ENCODE measurements at regions not wholly inside any gene's neighbourhood (a gene's known extent, or its start where the extent isn't known, plus 50 kb on each side); places are given as distances from the start of the nearest gene placed in this dataset.
A peak's percentile ranks its signal among the peaks of the same experiment; 100 is the strongest.

DNA sequence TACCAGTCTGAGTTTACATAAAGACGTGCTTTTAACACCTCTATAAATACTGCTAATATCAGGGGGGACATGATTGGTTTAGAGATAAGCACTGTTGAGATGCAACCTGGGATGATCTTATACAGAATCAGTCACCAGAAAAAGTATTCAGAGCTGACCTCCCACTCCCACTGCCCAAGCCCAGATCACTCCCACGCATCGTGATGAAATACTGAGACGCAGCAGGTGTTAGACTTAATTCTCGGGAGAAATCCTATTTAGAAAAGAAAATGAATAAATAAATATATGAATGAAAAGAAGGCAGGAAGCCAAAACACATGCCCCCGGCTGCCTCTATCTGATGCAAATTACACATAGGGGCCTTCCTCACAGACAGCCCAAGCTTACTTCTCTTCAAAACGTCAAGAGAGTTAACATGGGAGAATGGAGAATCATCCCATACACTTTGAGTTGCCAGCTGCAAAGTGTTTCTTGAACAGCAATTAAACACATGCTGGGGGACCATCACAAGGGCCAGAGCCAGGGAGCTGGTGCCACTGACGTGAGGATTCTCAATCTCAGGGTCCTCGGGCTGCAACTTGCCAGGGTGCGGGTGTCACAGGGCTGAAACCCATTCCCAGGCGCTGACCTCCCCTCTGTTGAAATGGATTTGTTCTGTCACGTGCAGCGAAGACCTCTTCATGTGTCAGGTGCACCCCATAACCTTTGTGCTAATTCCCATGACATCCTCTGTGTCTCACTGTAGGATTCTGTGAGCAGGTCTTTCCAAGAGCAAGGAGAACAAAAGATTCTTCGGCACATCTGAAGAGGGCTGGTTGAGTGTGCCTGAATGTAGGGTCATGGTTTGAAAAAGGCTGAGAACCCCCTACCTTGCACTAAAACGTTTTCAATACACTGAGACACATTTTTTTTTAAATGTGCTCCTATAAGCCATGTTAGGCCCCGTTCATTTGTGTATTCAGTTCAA, 764.2 kb upstream of the ARRDC4 start:
- no peak for ATAC-seq
- Mint-ChIP-seq H3K9me3 (no peaks in the 10 kb centered on the region), H3K4me3 (no peak overlapping the region), H3K27ac (no peak overlapping the region), H3K27me3 (no peaks in the 10 kb centered on the region), H3K4me1 (no peaks in the 10 kb centered on the region)
- DNase-seq = no peak

DNA sequence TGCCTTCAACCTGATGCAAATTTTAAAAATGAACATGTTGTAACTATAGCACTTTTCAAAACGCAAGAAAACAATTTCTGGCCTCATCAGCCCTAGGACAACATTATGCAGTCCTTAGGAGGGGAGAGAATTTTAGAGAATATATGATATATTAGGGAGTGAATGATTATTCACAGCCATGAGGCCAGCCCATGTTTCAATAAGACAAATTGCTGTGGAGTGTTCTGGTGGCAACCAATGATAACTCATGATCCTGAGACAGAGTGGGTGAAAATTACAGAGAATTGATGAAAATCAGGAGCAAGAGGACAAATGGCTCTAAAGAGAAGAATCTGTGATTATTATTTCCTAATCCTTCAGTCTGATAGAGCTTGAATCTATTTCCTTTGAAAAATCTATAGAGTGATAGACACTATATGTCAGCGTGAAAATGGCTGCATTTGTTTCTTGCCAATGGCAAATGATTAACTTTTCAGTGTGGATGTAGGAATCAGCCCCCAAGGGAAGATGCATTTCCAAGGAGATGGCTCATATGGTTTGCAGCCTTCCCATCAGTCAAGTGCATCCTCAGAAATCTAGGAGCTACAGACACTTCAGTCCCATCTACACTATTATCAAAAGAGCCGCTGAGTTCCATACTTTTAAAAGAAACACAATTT, 761.0 kb upstream of the ARRDC4 start:
- H3K9me3 Mint-ChIP-seq = no peaks in the 10 kb centered on the region
- DNase-seq (no peak), ATAC-seq (no peak)
- H3K27ac Mint-ChIP-seq = no peak overlapping the region
- no peak overlapping the region for H3K4me3 Mint-ChIP-seq
- H3K4me1 Mint-ChIP-seq = no peaks in the 10 kb centered on the region
- no peaks in the 10 kb centered on the region for H3K27me3 Mint-ChIP-seq

DNA sequence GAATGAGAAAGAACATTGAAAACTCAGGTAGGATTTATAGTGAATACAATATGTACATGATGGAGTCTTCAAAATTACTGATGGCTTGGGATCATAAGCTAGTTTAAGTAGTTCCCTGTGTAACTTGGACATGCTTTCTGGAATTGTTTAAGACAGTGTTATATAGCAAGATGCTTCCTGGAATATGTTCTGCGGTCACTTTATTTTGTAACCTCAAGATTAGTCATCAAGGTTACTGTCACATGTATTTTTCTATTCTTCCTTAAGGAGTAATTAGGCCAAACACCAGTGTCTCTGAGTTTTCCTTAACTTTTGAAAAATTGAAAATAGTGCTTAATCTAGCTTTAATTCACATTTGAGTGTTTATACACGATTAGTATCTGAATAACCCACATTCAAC, 760.3 kb upstream of the ARRDC4 start:
- no peak for DNase-seq
- H3K27me3 Mint-ChIP-seq = no peaks in the 10 kb centered on the region
- no peak overlapping the region for H3K4me3 Mint-ChIP-seq
- no peaks in the 10 kb centered on the region for H3K9me3 Mint-ChIP-seq
- H3K27ac Mint-ChIP-seq = no peak overlapping the region
- no peak for ATAC-seq
- no peaks in the 10 kb centered on the region for H3K4me1 Mint-ChIP-seq

DNA sequence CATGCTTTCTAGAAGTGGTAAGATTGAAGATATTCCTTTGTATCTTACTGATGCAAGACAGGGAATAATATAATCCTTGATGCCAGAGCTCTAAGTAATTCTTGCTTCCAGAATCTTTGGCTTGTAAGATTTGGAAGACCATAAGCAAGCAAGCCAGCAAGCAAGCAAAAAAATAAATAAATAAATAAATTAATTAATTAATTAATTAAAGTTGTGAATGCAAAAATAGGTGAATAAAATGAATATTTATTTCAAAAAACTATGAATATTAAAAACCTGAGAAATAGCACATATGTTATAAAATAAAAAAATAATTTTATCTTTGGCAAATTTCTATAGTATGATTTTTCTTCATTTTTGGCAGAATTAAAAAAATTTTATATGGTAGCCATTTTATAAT, 750.2 kb upstream of the ARRDC4 start:
- H3K27me3 Mint-ChIP-seq = no peaks in the 10 kb centered on the region
- no peak for DNase-seq
- H3K4me1 Mint-ChIP-seq = no peaks in the 10 kb centered on the region
- no peak overlapping the region for H3K4me3 Mint-ChIP-seq
- no peak overlapping the region for H3K27ac Mint-ChIP-seq
- ATAC-seq = no peak
- H3K9me3 Mint-ChIP-seq = no peaks in the 10 kb centered on the region

DNA sequence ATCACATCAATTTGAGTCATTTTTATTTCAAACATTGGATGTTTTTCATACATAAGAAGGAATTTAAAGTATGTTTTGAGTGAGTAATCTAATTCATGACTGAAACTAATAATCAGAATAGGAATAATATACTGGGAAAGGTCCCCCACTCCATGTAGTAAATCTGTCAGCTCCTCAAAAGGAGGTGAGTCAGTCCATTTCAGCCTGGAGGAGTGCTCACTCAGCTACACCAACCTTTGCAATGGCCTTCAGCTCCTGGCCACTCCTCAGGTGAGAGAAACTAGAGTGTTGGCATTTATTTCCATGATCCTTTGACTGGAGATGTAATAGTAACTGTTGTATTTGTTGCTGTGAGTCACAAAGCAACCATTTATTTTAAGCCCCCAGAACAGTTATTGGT, 744.9 kb upstream of the ARRDC4 start:
- ATAC-seq (no peak), DNase-seq (no peak)
- Mint-ChIP-seq H3K4me3 (no peak overlapping the region), H3K27ac (no peak overlapping the region), H3K27me3 (no peaks in the 10 kb centered on the region), H3K4me1 (no peaks in the 10 kb centered on the region), H3K9me3 (no peaks in the 10 kb centered on the region)

DNA sequence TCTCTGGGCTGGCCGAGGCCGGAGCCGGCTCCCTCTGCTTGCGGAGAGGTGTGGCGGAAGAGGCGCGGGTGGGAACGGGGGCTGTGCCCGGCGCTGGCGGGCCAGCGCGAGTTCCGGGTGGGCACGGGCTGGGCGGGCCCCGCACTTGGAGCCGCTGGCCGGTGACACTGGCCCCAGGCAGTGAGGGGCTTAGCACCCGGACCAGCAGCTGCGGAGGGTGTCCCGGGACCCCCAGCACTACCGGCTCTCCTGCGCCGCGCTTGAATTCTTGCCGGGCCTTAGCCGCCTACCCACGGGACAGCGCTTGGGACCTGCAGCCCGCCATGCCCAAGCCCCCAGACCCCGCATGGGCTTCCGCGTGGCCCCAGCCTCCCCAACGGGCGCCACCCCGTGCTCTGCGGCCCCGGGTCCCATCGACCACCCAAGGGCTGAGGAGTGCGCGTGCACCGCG, 736.3 kb upstream of the ARRDC4 start:
- Mint-ChIP-seq H3K4me1 (no peaks in the 10 kb centered on the region), H3K9me3 (peaks cover 0 to 3% of the 10 kb centered on the region in 2 donors), H3K27me3 (no peaks in the 10 kb centered on the region), H3K4me3 (no peak overlapping the region), H3K27ac (no peak overlapping the region)
- no peak for DNase-seq
- ATAC-seq = peak; percentile 46

DNA sequence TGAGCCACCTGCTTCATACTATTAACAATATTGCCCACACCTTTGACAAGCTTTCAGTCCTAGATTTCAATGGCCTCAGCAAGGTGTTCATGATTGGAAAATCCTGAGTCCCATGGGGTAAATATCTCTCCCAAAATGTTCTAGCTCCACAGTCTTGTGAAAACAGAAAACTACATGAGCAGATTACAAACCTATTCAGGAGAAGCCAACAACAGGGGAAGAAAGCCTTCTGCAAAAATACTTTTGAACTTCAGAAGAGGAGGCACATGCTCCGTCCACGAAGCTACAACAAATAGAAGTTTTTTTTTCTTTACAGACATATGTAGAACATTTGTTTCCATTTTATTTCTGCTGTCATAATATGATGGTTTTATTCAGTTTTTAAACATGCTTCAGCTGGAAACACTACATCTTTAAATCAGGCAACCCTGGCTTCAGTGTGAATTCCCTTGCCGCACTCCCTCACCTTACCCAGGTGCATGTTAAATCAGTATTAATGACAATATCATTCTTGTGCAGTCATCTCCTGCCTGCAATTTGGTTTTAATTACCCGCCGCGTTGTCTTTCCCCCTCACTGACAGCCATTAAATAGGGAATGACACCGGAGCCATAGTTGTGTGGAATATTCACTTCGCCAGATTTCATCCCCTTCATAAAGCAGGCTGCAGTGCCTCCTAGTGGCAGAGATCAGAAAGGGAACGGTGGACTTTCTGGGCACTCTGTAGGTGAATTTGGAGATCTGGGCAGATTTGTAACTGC, 725.5 kb upstream of the ARRDC4 start:
- no peak overlapping the region for H3K27ac Mint-ChIP-seq
- no peak for ATAC-seq
- DNase-seq = peak; percentile 15 to 27
- no peaks in the 10 kb centered on the region for H3K4me1 Mint-ChIP-seq
- H3K27me3 Mint-ChIP-seq = no peaks in the 10 kb centered on the region
- no peaks in the 10 kb centered on the region for H3K9me3 Mint-ChIP-seq
- no peak overlapping the region for H3K4me3 Mint-ChIP-seq

DNA sequence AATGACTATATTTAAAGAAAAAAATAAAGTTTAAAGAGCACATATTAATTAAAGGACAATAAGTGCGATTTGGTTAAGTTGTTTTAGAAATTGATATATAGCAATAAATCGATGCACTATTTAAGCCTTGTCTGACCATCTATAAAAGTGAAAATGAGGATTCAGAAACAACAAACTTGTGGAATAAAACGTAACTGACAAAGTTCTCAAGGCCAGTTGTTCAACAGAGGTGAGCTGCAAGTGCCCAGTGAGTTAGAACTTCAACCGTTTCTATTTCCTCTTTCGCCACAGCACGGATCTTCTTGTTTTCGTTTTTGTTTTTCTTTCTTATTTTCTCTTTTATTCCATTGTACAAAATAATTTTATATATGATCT, 724.9 kb upstream of the ARRDC4 start:
- no peak overlapping the region for H3K4me3 Mint-ChIP-seq
- ATAC-seq (no peak), DNase-seq (no peak)
- no peaks in the 10 kb centered on the region for H3K4me1 Mint-ChIP-seq
- H3K27me3 Mint-ChIP-seq = no peaks in the 10 kb centered on the region
- no peak overlapping the region for H3K27ac Mint-ChIP-seq
- H3K9me3 Mint-ChIP-seq = no peaks in the 10 kb centered on the region

DNA sequence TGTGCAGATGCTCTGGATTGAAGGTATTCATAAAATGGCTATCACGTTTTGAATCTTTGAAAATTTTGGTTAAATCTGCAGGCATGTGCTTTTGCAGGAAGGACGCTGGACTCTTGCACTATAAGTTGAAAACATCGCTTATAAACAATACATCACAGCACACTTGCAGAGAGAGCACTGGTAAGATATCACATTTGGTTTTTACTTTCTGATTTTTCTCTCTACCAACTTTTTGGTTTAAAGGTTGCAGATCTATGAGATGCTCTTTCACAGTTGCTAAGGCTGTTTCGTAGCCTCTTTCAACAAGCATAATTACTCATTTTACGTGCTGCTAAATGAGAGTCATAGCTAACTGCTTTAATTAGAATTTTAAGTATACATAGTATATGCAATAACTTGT, 724.4 kb upstream of the ARRDC4 start:
- no peak overlapping the region for H3K4me3 Mint-ChIP-seq
- no peaks in the 10 kb centered on the region for H3K9me3 Mint-ChIP-seq
- ATAC-seq (no peak), DNase-seq (no peak)
- no peaks in the 10 kb centered on the region for H3K4me1 Mint-ChIP-seq
- no peak overlapping the region for H3K27ac Mint-ChIP-seq
- no peaks in the 10 kb centered on the region for H3K27me3 Mint-ChIP-seq

DNA sequence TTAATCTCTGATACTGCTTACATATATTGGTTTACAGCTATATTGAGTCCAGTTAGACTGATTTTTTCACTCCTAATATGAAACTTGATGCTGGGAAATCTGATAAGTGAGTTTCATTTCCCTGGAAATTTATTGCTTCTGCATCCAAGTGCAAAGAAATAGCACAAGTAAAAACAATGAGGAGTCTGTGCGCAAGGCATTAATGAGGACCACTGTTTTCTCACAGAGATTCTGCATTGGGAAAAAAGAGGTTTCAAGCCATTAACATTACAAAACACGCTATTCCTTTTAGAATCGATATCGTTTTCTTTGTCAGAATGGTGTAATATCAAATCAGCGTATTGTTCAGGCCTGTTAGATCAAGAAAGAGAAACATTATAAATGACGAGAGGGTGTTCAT, 723.3 kb upstream of the ARRDC4 start:
- DNase-seq (no peak), ATAC-seq (no peak)
- Mint-ChIP-seq H3K9me3 (no peaks in the 10 kb centered on the region), H3K4me1 (no peaks in the 10 kb centered on the region), H3K27ac (no peak overlapping the region), H3K4me3 (no peak overlapping the region), H3K27me3 (no peaks in the 10 kb centered on the region)

DNA sequence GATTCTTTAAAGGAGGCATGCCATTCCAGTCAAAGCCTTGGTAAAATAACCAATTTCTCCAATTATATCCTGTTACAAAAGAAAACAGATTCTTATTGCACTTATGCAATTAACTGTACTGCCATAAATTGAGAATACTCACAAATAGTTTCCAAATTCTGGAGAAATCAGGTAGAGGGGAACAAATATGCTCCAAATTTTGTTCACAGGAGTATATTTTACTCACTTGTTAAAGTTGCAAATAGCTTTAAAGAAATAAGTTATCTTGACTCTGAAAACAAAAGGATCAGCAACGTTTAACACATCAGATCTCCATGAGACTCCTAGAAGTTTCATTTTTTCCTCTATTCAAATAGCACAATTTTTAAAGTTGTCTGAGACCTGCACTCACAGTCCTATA, 712.1 kb upstream of the ARRDC4 start:
- H3K27ac Mint-ChIP-seq = no peak overlapping the region
- H3K4me1 Mint-ChIP-seq = no peaks in the 10 kb centered on the region
- no peaks in the 10 kb centered on the region for H3K27me3 Mint-ChIP-seq
- peaks cover 0 to 19% of the 10 kb centered on the region in 2 donors for H3K9me3 Mint-ChIP-seq
- no peak overlapping the region for H3K4me3 Mint-ChIP-seq
- no peak for DNase-seq
- ATAC-seq = no peak

DNA sequence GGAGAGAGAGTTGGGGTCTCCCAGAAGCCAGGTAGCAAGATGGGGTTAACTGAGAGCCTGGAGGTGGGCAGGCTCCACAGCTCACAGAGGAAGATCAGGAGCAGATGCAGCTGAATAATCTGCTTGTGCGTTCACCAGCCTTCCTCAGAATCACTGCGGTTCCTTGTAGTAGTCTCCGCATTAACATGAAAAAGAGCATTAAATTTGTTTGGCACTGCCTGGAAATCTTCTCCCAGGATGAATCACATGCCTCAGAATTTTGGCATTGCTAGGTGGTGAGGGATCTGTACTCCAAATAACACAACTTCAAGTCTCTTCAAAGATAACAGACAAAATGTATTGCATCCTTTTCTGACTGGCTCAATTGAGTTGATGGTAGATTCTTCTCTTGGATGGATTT, 700.6 kb upstream of the ARRDC4 start:
- H3K27me3 Mint-ChIP-seq = no peaks in the 10 kb centered on the region
- peaks cover 4 to 7% of the 10 kb centered on the region in 2 donors for H3K9me3 Mint-ChIP-seq
- H3K27ac Mint-ChIP-seq = no peak overlapping the region
- H3K4me3 Mint-ChIP-seq = no peak overlapping the region
- DNase-seq (no peak), ATAC-seq (no peak)
- no peaks in the 10 kb centered on the region for H3K4me1 Mint-ChIP-seq

DNA sequence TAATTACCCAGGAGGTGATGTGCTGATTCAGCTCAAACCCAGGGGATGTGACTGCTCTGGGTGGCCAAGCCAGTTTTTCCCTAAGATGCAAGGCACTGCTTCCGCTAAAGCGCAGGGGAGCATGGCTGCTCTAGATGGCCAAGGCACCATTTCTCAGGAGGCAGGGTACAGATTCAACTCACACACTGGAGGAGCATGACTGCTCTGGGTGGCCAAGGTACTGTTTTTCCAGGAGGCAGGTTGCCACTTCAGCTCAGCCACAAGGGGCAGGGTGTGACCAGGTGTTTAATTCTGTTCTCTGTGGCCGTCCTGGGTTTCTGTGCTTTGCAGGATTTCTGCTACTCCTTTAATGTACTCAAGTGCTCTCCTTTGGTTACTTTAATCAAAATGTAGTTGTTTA, 659.3 kb upstream of the ARRDC4 start:
- H3K4me1 Mint-ChIP-seq = no peaks in the 10 kb centered on the region
- H3K9me3 Mint-ChIP-seq = peaks cover 6 to 11% of the 10 kb centered on the region in 2 donors
- no peak for DNase-seq
- no peak for ATAC-seq
- no peak overlapping the region for H3K4me3 Mint-ChIP-seq
- no peak overlapping the region for H3K27ac Mint-ChIP-seq
- H3K27me3 Mint-ChIP-seq = no peaks in the 10 kb centered on the region

DNA sequence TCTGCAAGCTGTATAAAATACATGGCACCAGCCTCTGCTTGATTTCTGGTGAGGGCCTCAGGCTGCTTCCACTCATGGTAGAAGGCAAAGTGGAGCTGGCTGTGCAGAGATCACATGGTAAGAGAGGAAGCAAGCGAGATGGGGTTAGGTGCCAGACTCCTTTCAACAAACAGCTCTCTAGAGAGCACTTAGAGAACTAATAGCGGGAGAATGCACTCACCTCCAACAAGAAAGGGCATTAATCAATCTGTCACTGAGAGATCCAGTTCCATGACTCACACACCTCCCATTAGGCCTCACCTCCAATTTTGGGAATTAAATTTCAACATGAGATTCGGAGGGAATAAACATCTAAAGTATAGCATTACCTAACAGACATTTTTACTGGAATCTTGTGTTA, 644.1 kb upstream of the ARRDC4 start:
- DNase-seq (no peak), ATAC-seq (no peak)
- no peak overlapping the region for H3K27ac Mint-ChIP-seq
- H3K9me3 Mint-ChIP-seq = peaks cover 5 to 16% of the 10 kb centered on the region in 2 donors
- no peak overlapping the region for H3K4me3 Mint-ChIP-seq
- H3K4me1 Mint-ChIP-seq = no peaks in the 10 kb centered on the region
- peaks cover 2% of the 10 kb centered on the region for H3K27me3 Mint-ChIP-seq

DNA sequence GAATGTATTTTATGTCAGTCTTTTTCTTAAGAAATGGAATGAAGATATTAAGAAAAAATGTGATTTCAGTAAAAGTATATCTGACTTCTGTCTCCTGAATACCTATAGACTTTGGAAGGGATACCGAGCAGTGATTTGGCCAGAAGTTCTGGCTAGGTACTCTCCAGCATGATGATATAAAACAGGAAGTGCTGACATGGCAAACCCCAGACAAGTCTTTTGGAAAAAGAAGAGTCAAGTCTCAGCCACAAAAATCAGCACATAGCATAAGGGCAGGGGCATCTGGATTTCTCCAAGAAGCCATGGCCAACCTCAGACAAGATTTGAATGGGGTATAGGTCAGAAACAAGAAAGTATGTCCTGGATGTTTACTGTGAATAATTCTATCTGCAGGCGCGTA, 643.3 kb upstream of the ARRDC4 start:
- no peak overlapping the region for H3K27ac Mint-ChIP-seq
- no peaks in the 10 kb centered on the region for H3K4me1 Mint-ChIP-seq
- DNase-seq = no peak
- H3K9me3 Mint-ChIP-seq = peaks cover 5 to 16% of the 10 kb centered on the region in 2 donors
- no peak overlapping the region for H3K4me3 Mint-ChIP-seq
- ATAC-seq = no peak
- no peaks in the 10 kb centered on the region for H3K27me3 Mint-ChIP-seq

DNA sequence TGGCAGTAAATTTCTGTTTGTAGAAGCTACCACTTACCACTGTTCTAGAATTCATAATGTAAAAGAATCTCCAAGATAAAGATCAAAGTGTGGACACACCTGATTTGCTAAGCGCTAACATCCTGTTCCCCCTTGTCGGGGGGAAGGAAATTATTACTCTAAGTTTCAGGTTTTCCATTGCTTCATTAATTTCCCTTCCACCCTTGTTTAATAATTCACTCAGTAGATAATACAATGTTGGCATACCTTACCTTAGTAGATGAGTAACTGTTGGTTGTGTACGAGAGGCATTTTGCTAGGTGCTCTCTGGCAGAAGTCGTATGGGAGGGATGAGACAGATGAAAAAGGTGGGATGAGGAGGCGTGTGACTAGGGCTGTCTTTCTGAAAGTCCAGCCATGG, 641.2 kb upstream of the ARRDC4 start:
- Mint-ChIP-seq H3K27me3 (no peaks in the 10 kb centered on the region), H3K27ac (no peak overlapping the region), H3K4me3 (no peak overlapping the region), H3K9me3 (peaks cover 10 to 16% of the 10 kb centered on the region in 2 donors), H3K4me1 (no peaks in the 10 kb centered on the region)
- DNase-seq (no peak), ATAC-seq (no peak)
